Nephron (organoid): ENCODE measurements at regions not wholly inside any gene's neighbourhood (a gene's known extent, or its start where the extent isn't known, plus 50 kb on each side); places are given as distances from the start of the nearest gene placed in this dataset.

Source experiments
- H3K27ac Mint-ChIP-seq, 3 experiments: 2 replicates each; pipeline ENCODE4 v1.8.0; 2020; ENCODE audit warnings: mixed read lengths in 3 of 3, mild to moderate bottlenecking in 2 of 3, moderate library complexity in 1 of 3
- H3K27me3 Mint-ChIP-seq: 2 replicates; pipeline ENCODE4 v1.8.0; 2021; ENCODE audit warnings: low read depth, mild to moderate bottlenecking, moderate library complexity, mixed read lengths
- H3K36me3 Mint-ChIP-seq: 2 replicates; pipeline ENCODE4 v1.8.0; 2020; ENCODE audit warnings: low read depth, mixed read lengths
- H3K4me1 Mint-ChIP-seq: 2 replicates; pipeline ENCODE4 v1.8.0; 2020; ENCODE audit warnings: mixed read lengths
- H3K4me3 Mint-ChIP-seq, 3 experiments: 2 replicates each; pipeline ENCODE4 v1.8.0; 2020; ENCODE audit warnings: mild to moderate bottlenecking in 3 of 3, mixed read lengths in 3 of 3, moderate library complexity in 2 of 3
- H3K9me3 Mint-ChIP-seq: 2 replicates; pipeline ENCODE4 v1.8.0; 2020; ENCODE audit warnings: mixed read lengths
- TF ChIP-seq, protein P1 (sequence below), 3 experiments: fragments of 200-600 bp; sonication (generic); IDR thresholded peaks; one replicate each; pipeline ENCODE4 v1.5.0; 2021; ENCODE audit warnings: antibody characterized with exemption in 3 of 3; ENCODE audit not compliant: unreplicated experiment in 3 of 3

GRCh38 chr9:95729669-95730368 is 145.7 kb upstream of the ERCC6L2 start:
- TF ChIP-seq, protein P1, sequence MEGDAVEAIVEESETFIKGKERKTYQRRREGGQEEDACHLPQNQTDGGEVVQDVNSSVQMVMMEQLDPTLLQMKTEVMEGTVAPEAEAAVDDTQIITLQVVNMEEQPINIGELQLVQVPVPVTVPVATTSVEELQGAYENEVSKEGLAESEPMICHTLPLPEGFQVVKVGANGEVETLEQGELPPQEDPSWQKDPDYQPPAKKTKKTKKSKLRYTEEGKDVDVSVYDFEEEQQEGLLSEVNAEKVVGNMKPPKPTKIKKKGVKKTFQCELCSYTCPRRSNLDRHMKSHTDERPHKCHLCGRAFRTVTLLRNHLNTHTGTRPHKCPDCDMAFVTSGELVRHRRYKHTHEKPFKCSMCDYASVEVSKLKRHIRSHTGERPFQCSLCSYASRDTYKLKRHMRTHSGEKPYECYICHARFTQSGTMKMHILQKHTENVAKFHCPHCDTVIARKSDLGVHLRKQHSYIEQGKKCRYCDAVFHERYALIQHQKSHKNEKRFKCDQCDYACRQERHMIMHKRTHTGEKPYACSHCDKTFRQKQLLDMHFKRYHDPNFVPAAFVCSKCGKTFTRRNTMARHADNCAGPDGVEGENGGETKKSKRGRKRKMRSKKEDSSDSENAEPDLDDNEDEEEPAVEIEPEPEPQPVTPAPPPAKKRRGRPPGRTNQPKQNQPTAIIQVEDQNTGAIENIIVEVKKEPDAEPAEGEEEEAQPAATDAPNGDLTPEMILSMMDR (IDR thresholded peaks at IDR 0.05; ENCODE audit: unreplicated experiment in 3 of 3) = no peak
- no peaks in the 10 kb centered on the region for H3K36me3 Mint-ChIP-seq
- no peak overlapping the region for H3K27ac Mint-ChIP-seq
- no peak overlapping the region for H3K4me3 Mint-ChIP-seq
- peaks cover 2% of the 10 kb centered on the region for H3K9me3 Mint-ChIP-seq
- peaks cover 5% of the 10 kb centered on the region for H3K27me3 Mint-ChIP-seq
- peaks cover 14% of the 10 kb centered on the region for H3K4me1 Mint-ChIP-seq

DNA sequence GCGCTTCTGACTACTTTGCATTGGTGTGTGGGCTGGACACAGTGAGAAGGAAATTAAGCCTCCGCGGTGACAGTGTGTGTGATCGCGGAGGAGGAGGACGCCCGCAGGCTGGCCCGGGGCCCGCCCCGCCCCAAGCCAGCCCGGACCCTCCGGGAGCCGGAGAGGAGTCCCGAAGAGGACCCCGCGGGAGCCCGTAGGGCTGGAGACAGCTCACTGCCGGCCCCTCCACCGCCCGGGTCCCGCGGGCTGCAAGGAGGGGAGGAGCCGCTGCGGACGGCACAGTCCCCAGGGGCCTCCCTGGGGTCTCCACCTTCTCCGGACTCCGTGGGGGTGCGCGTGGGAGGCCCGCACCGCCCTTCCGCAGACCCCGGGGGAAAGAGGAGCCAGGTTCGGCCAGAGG is 146.4 kb upstream of the ERCC6L2 start:
- H3K4me3 Mint-ChIP-seq = no peak overlapping the region
- peaks cover 5% of the 10 kb centered on the region for H3K27me3 Mint-ChIP-seq
- H3K36me3 Mint-ChIP-seq = no peaks in the 10 kb centered on the region
- no peak overlapping the region for H3K27ac Mint-ChIP-seq
- H3K4me1 Mint-ChIP-seq = peaks cover 21% of the 10 kb centered on the region
- TF ChIP-seq, protein P1 (IDR thresholded peaks at IDR 0.05; ENCODE audit: unreplicated experiment in 3 of 3) = no peak
- peaks cover 2% of the 10 kb centered on the region for H3K9me3 Mint-ChIP-seq

GRCh38 chr9:95727947-95728520 is 147.5 kb upstream of the ERCC6L2 start:
- TF ChIP-seq, protein P1 (IDR thresholded peaks at IDR 0.05; ENCODE audit: unreplicated experiment in 3 of 3) = no peak
- peaks cover 5% of the 10 kb centered on the region for H3K27me3 Mint-ChIP-seq
- no peak overlapping the region for H3K27ac Mint-ChIP-seq
- H3K9me3 Mint-ChIP-seq = peaks cover 2% of the 10 kb centered on the region
- H3K36me3 Mint-ChIP-seq = no peaks in the 10 kb centered on the region
- peaks cover 22% of the 10 kb centered on the region for H3K4me1 Mint-ChIP-seq
- H3K4me3 Mint-ChIP-seq = no peak overlapping the region

DNA sequence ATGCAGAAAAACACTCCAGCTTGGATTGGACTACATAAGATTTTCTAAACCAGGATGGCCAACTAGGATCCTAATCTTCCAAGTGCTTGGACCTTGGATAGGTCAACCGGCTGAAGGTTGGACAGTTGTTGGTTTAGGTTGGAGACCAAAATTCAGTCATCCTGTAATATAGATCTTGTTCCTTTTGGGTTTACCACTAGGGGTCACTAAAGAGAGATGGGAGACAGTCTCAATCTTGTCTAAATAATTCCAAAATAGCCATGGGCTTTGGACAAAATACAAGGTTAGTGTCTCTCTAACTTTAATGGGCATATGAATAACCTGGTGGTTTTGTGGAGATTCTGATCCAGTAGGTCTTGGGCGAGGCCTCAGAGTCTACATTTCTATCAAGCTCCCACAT is 148.7 kb upstream of the ERCC6L2 start:
- Mint-ChIP-seq H3K27ac (no peak overlapping the region), H3K9me3 (peaks cover 2% of the 10 kb centered on the region), H3K27me3 (peaks cover under 1% of the 10 kb centered on the region), H3K4me3 (no peak overlapping the region), H3K36me3 (no peaks in the 10 kb centered on the region), H3K4me1 (peaks cover 16% of the 10 kb centered on the region)
- TF ChIP-seq, protein P1 (IDR thresholded peaks at IDR 0.05; ENCODE audit: unreplicated experiment in 3 of 3) = peak; percentile 54 to 61 (median 58)

DNA sequence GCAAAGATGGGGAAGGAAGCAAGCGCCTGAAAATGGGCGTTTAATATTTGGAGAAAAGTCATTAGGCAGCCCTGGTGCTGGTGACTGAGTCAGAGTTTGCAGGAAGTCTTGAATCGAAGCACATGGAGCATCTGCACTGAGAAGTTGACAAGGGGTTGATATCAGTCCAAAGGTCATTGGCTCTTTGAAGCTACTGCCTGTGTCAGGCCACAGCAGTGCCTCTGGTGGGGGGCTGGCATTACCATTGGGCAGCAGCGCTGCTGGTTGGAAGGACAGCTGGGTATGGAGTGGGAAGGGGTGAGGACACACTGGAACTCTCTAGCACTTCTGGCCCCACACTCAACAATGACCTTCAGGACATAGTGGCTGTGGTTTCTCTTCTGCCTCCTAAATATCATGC is 150.4 kb upstream of the ERCC6L2 start:
- Mint-ChIP-seq H3K27me3 (no peaks in the 10 kb centered on the region), H3K36me3 (no peaks in the 10 kb centered on the region), H3K4me3 (no peak overlapping the region), H3K4me1 (peaks cover 29% of the 10 kb centered on the region), H3K9me3 (peaks cover 2% of the 10 kb centered on the region), H3K27ac (no peak overlapping the region)
- TF ChIP-seq, protein P1 (IDR thresholded peaks at IDR 0.05; ENCODE audit: unreplicated experiment in 3 of 3) = no peak
